Esophagus squamous epithelium (tissue), 5 donors: ENCODE measurements at regions not wholly inside any gene's neighbourhood (a gene's known extent, or its start where the extent isn't known, plus 50 kb on each side); places are given as distances from the start of the nearest gene placed in this dataset.

ENCODE experiments used
- DNase-seq: peaks from one replicate; lab custom pipeline; 2025; lab: John Stamatoyannopoulos, UW
- H3K27ac ChIP-seq, 4 donors: fragments of 200-600 bp; sonication (generic); one replicate each; pipeline ENCODE4 v1.5.1; 2016 to 2019; ENCODE audit warnings: mild to moderate bottlenecking in 1 of 4
- H3K27me3 ChIP-seq, 4 donors: fragments of 200-600 bp; sonication (generic); 1 replicate in 3 of 4; 2 replicates in 1 of 4; pipeline versions ENCODE4 v1.5.1 to v1.6.0; 2017 to 2021; ENCODE audit warnings: antibody characterized with exemption in 1 of 4
- H3K36me3 ChIP-seq, 3 donors: fragments of 200-600 bp; sonication (generic); one replicate each; pipeline ENCODE4 v1.5.1; 2016 to 2019
- H3K4me1 ChIP-seq, 3 donors: fragments of 200-600 bp; sonication (generic); one replicate each; pipeline ENCODE4 v1.5.1; 2017 to 2019
- H3K4me3 ChIP-seq, 4 donors: fragments of 200-600 bp; sonication (generic); 1 replicate in 3 of 4; 2 replicates in 1 of 4; pipeline ENCODE4 v1.5.1; 2016 to 2019; ENCODE audit warnings: mild to moderate bottlenecking in 2 of 4, moderate library complexity in 1 of 4
- H3K9me3 ChIP-seq, 3 donors: fragments of 200-600 bp; sonication (generic); one replicate each; pipeline ENCODE4 v1.5.1; 2016 to 2019
- CTCF ChIP-seq, 6 experiments: fragments of 450-650 bp in 4 of 6; fragments of 200-600 bp in 2 of 6; sonication (generic) in 2 of 6; IDR thresholded peaks; one replicate each; pipeline ENCODE4 v1.5.1; 2016 to 2019; ENCODE audit warnings: antibody characterized with exemption in 6 of 6, mild to moderate bottlenecking in 4 of 6, moderate library complexity in 4 of 6
- POLR2A ChIP-seq, 4 donors: fragments of 450-650 bp; IDR thresholded peaks; one replicate each; pipeline ENCODE4 v1.6.1; 2017; ENCODE audit warnings: antibody characterized with exemption in 4 of 4, mild to moderate bottlenecking in 4 of 4, moderate library complexity in 3 of 4
- WGBS, 2 donors: methylation state at CpG; one replicate each; pipeline ENCODE4 v1.1.5; 2018; 5-methylcytosine and 5-hydroxymethylcytosine counted together
- intact Hi-C: fragments of 100-400 bp; cut with DNase I; formaldehyde crosslinking; loops from one replicate; pipeline ENCODE4 v1.15.0; 2022
- donor health status: DM: yes; HTN: yes; CAD: no.

GRCh38 chr3:124582621-124583395 is 147.4 kb upstream of the UMPS start:
- Histone ChIP-seq H3K36me3 (no peaks in the 10 kb centered on the region), H3K27me3 (peaks cover 0 to 32% (median 0%) of the 10 kb centered on the region in 4 donors), H3K27ac (no peak overlapping the region), H3K4me1 (peaks cover 5 to 40% (median 9%) of the 10 kb centered on the region in 3 donors), H3K9me3 (no peaks in the 10 kb centered on the region), H3K4me3 (no peak overlapping the region)
- TF ChIP-seq CTCF (IDR thresholded peaks at IDR 0.05), result no peak
- no peak for TF ChIP-seq POLR2A (IDR thresholded peaks at IDR 0.05)
- no peak for DNase-seq
- WGBS, 2 donors, result 83 to 86% methylated on average over 2 to 3 of the region's 3 CpGs
- intact Hi-C loops, result no loop called here

GRCh38 chr3:124584245-124584551 is 146.1 kb upstream of the UMPS start:
- no peak for DNase-seq
- Histone ChIP-seq H3K27ac (peak overlapping the region in 1 of 4 donors; percentile 73), H3K9me3 (no peaks in the 10 kb centered on the region), H3K36me3 (no peaks in the 10 kb centered on the region), H3K4me3 (peak overlapping the region; percentile 50 to 64 (median 62)), H3K4me1 (peaks cover 5 to 50% (median 9%) of the 10 kb centered on the region in 3 donors), H3K27me3 (peaks cover 0 to 38% (median 0%) of the 10 kb centered on the region in 4 donors)
- TF ChIP-seq CTCF (IDR thresholded peaks at IDR 0.05) (no peak), POLR2A (IDR thresholded peaks at IDR 0.05) (no peak)
- intact Hi-C loops, result no loop called here
- WGBS, 2 donors, result 34 to 35% methylated on average over 9 of the region's 9 CpGs

- 5 to 7% methylated on average over 3 to 21 of the region's 59 CpGs for WGBS, 2 donors
Observed at GRCh38 chr3:124584552-124585391, 145.5 kb upstream of the UMPS start.

GRCh38 chr3:124586126-124587052 is 143.9 kb upstream of the UMPS start:
- peaks cover 5 to 50% (median 9%) of the 10 kb centered on the region in 3 donors for H3K4me1 ChIP-seq

More at GRCh38 chr3:124584552-124585391, 145.5 kb upstream of the UMPS start:
- DNase-seq, result no peak
- TF ChIP-seq CTCF (IDR thresholded peaks at IDR 0.05) (no peak), POLR2A (IDR thresholded peaks at IDR 0.05) (peak in 1 of 4 donors; percentile 45)
- Histone ChIP-seq H3K4me1 (peaks cover 5 to 50% (median 9%) of the 10 kb centered on the region in 3 donors), H3K9me3 (no peaks in the 10 kb centered on the region), H3K36me3 (no peaks in the 10 kb centered on the region), H3K27ac (peak overlapping the region in 3 of 4 donors; percentile 56 to 78 (median 73)), H3K27me3 (peaks cover 0 to 38% (median 0%) of the 10 kb centered on the region in 4 donors), H3K4me3 (peak overlapping the region; percentile 50 to 64 (median 62))
- intact Hi-C loops, result no loop called here

More at GRCh38 chr3:124586126-124587052, 143.9 kb upstream of the UMPS start:
- Histone ChIP-seq H3K27ac (peak overlapping the region in 2 of 4 donors; percentile 45 to 65), H3K4me3 (peak overlapping the region in 1 of 4 donors; percentile 64), H3K36me3 (no peaks in the 10 kb centered on the region), H3K9me3 (no peaks in the 10 kb centered on the region), H3K27me3 (peaks cover 0 to 38% (median 0%) of the 10 kb centered on the region in 4 donors)
- no peak for TF ChIP-seq CTCF (IDR thresholded peaks at IDR 0.05)
- TF ChIP-seq POLR2A (IDR thresholded peaks at IDR 0.05), result no peak
- DNase-seq, result no peak
- intact Hi-C loops, result no loop called here
- WGBS, 2 donors, result 75 to 79% methylated on average over 15 to 18 of the region's 21 CpGs
